ENCODE measurements at regions not wholly inside any gene's neighbourhood (a gene's known extent, or its start where the extent isn't known, plus 50 kb on each side); places are given as distances from the start of the nearest gene placed in this dataset.

- in situ Hi-C loops (cut with MboI; ENCODE audit: low sequenced_read_pairs): no loop called here
Measured at GRCh38 chr19:27753622-27754021, 1459.3 kb downstream of the UQCRFS1 start.

- in situ Hi-C loops (cut with MboI; ENCODE audit: low sequenced_read_pairs): no loop called here
Measured at GRCh38 chr19:27752530-27753184, 1460.3 kb downstream of the UQCRFS1 start.

GRCh38 chr19:27751044-27751391 is 1461.9 kb downstream of the UQCRFS1 start:
- in situ Hi-C loops (cut with MboI; ENCODE audit: low sequenced_read_pairs): no loop called here

- in situ Hi-C loops (cut with MboI; ENCODE audit: low sequenced_read_pairs): no loop called here
Measured at GRCh38 chr19:27750391-27751043, 1462.4 kb downstream of the UQCRFS1 start.

- in situ Hi-C loops (cut with MboI; ENCODE audit: low sequenced_read_pairs): no loop called here
Measured at GRCh38 chr19:27748551-27749152, 1464.3 kb downstream of the UQCRFS1 start.

- in situ Hi-C loops (cut with MboI; ENCODE audit: low sequenced_read_pairs): no loop called here
Measured at GRCh38 chr19:27746691-27747380, 1466.1 kb downstream of the UQCRFS1 start.

GRCh38 chr19:27745978-27746542 is 1466.9 kb downstream of the UQCRFS1 start:
- in situ Hi-C loops (cut with MboI; ENCODE audit: low sequenced_read_pairs): no loop called here

- in situ Hi-C loops (cut with MboI; ENCODE audit: low sequenced_read_pairs): no loop called here
Measured at GRCh38 chr19:27744926-27745768, 1467.8 kb downstream of the UQCRFS1 start.

GRCh38 chr19:27742041-27742440 is 1470.9 kb downstream of the UQCRFS1 start:
- in situ Hi-C loops (cut with MboI; ENCODE audit: low sequenced_read_pairs): no loop called here

- in situ Hi-C loops (cut with MboI; ENCODE audit: low sequenced_read_pairs): no loop called here
Measured at GRCh38 chr19:27741236-27741635, 1471.7 kb downstream of the UQCRFS1 start.

GRCh38 chr19:27740396-27740795 is 1472.6 kb downstream of the UQCRFS1 start:
- in situ Hi-C loops (cut with MboI; ENCODE audit: low sequenced_read_pairs): no loop called here

- in situ Hi-C loops (cut with MboI; ENCODE audit: low sequenced_read_pairs): no loop called here
Measured at GRCh38 chr19:27738569-27739193, 1474.3 kb downstream of the UQCRFS1 start.

GRCh38 chr19:27736225-27736624 is 1476.7 kb downstream of the UQCRFS1 start:
- in situ Hi-C loops (cut with MboI; ENCODE audit: low sequenced_read_pairs): no loop called here

GRCh38 chr19:27735314-27735713 is 1477.6 kb downstream of the UQCRFS1 start:
- in situ Hi-C loops (cut with MboI; ENCODE audit: low sequenced_read_pairs): no loop called here

GRCh38 chr19:27734496-27735220 is 1478.3 kb downstream of the UQCRFS1 start:
- in situ Hi-C loops (cut with MboI; ENCODE audit: low sequenced_read_pairs): no loop called here

GRCh38 chr19:27733551-27734266 is 1479.2 kb downstream of the UQCRFS1 start:
- in situ Hi-C loops (cut with MboI; ENCODE audit: low sequenced_read_pairs): no loop called here

GRCh38 chr19:27729332-27729731 is 1483.6 kb downstream of the UQCRFS1 start:
- in situ Hi-C loops (cut with MboI; ENCODE audit: low sequenced_read_pairs): no loop called here

- in situ Hi-C loops (cut with MboI; ENCODE audit: low sequenced_read_pairs): no loop called here
Measured at GRCh38 chr19:27722625-27723024, 1490.3 kb downstream of the UQCRFS1 start.

- in situ Hi-C loops (cut with MboI; ENCODE audit: low sequenced_read_pairs): no loop called here
Measured at GRCh38 chr19:27720155-27720554, 1492.8 kb downstream of the UQCRFS1 start.

Measured in HL-60/S4 treated with phorbol 12-myristate 13-acetate at 8.2 ng/mL for 4 days and 3 days (cell line).